SU-DHL-6 (cell line): ENCODE measurements at regions not wholly inside any gene's neighbourhood (a gene's known extent, or its start where the extent isn't known, plus 50 kb on each side); places are given as distances from the start of the nearest gene placed in this dataset.

Source experiments
- EZH2phosphoT487 ChIP-seq: fragments of 200-600 bp; sonication (generic), shearing (Covaris generic); conservative IDR thresholded peaks from 2 replicates; pipeline ENCODE4 v1.6.1; 2018; ENCODE audit warnings: mild to moderate bottlenecking, antibody characterized with exemption, low read length, moderate library complexity, mixed read lengths
- TF ChIP-seq, protein P1 (sequence below): fragments of 200-600 bp; sonication (generic); IDR thresholded peaks from one replicate; pipeline ENCODE4 v1.5.1; 2017; ENCODE audit warnings: antibody characterized with exemption, mild to moderate bottlenecking, low read length, moderate library complexity; ENCODE audit not compliant: insufficient read depth, poor library complexity, severe bottlenecking

DNA sequence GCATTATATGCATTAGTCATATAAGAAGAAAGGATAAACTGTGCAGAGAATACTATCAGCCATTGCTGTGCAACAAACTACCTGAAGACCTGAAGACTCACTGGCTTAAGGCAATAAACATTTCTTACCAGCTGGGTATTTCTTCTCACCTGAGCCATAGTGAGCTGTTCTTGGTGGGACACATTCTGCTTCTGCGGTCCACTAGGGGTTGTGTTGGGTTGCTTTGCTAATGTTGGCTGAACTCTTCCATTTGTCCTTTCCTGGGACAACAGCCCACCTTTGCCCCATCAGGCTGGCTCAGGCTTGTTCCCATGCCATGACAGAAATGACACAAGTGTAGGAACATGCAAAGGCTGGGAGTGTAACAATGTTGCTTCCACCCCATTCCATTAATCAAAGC lies 388.6 kb downstream of the PCDH7 start:
- TF ChIP-seq, protein P1, sequence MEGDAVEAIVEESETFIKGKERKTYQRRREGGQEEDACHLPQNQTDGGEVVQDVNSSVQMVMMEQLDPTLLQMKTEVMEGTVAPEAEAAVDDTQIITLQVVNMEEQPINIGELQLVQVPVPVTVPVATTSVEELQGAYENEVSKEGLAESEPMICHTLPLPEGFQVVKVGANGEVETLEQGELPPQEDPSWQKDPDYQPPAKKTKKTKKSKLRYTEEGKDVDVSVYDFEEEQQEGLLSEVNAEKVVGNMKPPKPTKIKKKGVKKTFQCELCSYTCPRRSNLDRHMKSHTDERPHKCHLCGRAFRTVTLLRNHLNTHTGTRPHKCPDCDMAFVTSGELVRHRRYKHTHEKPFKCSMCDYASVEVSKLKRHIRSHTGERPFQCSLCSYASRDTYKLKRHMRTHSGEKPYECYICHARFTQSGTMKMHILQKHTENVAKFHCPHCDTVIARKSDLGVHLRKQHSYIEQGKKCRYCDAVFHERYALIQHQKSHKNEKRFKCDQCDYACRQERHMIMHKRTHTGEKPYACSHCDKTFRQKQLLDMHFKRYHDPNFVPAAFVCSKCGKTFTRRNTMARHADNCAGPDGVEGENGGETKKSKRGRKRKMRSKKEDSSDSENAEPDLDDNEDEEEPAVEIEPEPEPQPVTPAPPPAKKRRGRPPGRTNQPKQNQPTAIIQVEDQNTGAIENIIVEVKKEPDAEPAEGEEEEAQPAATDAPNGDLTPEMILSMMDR: no peak
- no peak for TF ChIP-seq EZH2phosphoT487
